Fibroblast of skin of right biceps (primary cell): ENCODE measurements at regions not wholly inside any gene's neighbourhood (a gene's known extent, or its start where the extent isn't known, plus 50 kb on each side); places are given as distances from the start of the nearest gene placed in this dataset.
A peak's percentile ranks its signal among the peaks of the same experiment; 100 is the strongest.
"Not testable (repeated sequence)": the region's sequence is repeated elsewhere in the genome, so short reads cannot be mapped to it uniquely, and the experiment has no call there.

Experiments
- DNase-seq: peaks from one replicate; pipeline ENCODE4 v3.0.0-alpha.2; 2013

DNA sequence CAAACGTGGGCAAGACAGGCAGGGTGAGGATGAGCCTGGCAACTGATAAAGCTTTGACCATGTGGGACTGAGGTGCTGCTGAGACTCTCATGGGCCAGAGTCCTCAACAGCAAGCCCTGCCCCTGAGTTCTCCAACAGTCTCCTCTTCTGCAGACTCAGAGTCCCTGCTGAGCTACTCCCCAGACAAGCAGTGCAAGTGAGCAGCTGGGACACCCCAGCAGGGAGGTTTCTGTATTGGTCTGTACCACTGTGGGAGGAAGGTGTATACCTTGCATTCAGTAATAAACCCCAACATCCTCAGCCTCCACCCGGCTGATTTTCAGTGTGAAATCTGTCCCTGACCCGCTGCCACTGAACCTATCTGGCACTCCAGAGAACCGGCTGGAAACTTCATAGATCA lies 542.5 kb downstream of the RPIA start:
- not testable (repeated sequence) for DNase-seq

DNA sequence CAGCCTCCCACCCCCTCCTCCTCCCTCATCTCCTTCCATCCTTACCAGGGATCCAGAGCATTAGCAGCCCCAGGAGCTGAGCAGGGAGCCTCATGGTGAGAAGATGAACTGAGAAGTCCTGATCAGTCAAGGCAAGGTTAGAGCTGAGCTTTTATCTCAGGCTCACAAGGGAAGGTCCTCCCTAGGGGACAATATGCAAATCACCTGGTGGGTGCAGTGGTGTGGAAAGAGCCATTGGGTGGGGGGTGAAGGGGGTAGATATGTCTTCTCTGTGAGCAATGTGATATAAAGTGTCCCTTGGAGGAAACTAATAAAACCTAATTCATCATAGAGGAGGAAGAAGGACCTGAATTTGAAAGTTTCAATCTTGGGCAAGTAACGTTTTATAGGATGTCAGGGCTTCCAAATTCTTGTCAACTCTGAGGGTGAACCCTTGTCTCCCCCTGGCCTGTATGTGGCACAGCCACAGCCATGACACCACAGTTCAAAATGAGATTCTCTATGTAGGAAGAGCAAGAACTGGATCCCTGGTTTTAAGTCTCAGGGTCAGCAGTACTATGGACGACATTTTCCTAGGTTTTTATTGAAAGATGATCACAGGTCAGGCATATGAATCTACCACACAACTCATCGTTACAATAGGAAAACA lies 543.5 kb downstream of the RPIA start:
- DNase-seq, result not testable (repeated sequence)

DNA sequence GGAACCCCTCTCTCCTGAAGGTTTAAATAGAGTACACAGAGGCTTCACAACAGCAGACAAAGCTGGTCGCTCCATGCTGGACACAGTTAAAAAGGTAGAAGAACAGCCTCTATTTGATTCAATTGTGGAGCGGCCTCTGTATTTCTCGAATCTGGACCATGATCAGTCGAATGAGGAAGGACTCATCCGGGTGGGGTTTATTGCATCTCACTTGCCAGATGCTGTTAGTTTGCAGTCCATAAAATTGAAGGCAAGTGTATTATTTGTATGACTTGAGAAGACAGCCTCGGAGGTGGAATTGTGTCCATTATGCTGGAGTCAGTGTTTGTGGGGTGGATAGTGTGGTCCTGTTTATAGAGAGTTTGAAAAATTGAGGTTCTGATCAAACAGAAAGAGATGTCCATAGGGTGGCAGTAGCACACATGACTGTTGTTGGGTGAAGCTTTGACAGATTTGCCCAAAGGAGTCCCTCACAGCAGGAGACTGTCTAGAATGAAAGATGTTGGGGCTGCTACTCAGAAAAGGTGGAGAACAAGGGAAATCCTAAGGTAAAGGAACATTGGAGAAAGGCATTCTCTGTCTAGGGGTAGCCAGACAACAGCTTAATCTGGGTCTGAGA lies 545.5 kb downstream of the RPIA start:
- DNase-seq, result not testable (repeated sequence)

DNA sequence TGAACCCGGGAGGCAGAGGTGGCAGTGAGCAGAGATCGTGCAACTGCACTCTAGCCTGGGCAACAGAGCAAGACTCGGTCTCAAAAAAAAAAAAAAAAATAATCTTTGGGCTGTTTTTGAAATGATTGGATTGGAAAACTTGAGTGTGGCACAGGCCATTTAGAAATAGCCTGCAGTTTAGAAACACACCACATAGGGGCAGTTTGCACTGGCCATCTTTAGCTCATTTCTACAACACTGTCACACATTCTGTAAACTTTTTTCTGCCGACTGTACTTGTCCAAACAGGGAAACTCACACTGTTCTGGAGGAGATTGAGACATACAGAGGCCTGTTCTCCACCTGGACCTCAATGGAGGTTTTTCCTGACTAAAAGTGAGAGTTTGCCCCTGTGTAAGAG lies 546.3 kb downstream of the RPIA start:
- DNase-seq, result not testable (repeated sequence)

DNA sequence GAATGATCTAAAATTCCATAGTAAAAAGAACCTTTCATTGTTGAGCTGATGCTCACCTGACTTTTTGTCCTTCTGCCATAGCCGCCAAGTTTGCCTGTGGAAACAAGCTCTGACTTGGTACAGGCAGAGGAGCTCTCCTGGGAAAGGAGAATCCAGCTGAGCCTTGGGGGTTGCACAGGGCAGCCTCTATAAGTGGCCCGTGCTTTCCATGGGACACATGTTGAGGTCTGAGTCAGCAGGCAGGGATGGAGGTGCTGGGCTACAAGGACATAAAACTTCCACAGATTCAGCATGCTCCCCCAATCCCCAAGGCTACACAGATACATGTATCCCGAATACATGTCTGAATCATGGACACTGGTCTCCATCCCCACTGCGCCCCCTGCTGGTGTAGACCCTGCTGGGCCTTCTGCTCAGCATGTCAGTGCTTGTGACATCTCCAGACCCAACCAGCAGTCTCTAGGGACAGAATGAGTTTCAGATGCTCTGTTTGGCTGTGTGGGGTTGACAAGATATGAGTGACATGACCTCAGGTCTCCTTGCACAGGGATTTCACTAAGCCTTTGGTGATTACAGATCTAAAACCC lies 551.7 kb downstream of the RPIA start:
- not testable (repeated sequence) for DNase-seq

DNA sequence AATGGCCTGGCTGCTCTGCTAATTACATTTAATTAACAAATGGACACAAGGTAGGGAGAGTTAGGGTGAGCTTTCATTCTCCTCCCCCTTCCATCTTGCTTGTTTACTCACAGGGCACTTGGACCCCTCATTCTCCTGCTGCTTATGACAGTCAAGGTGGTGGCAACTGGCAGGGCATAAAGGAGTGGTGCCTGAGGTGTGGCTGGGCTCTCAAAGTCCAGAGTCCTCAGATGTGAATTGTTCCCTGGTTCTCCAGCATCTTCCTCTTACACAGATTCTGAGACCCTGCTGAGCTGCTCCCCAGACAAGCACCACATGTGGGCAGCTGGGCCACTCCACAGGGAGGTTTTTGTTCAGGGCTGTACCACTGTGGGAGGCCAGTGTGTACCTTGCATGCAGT lies 552.9 kb downstream of the RPIA start:
- not testable (repeated sequence) for DNase-seq

DNA sequence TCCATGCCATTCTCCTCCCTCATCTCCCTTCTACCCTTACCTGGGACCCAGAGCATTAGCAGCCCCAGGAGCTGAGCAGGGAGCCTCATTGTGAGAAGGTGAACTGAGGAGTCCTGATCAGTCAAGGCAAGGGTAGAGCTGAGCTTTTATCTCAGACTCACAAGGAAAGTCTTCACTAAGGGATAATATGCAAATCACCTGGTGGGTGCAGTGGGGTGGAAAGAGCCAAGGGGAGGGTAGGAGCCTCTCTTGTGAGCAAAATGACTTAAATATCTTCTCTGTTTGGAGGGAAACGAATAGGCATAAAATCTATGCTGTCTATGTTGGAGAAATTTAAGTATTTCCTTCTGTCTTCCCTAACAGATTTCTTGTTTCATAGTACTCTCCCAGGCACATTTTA lies 554.0 kb downstream of the RPIA start:
- DNase-seq, result not testable (repeated sequence)

DNA sequence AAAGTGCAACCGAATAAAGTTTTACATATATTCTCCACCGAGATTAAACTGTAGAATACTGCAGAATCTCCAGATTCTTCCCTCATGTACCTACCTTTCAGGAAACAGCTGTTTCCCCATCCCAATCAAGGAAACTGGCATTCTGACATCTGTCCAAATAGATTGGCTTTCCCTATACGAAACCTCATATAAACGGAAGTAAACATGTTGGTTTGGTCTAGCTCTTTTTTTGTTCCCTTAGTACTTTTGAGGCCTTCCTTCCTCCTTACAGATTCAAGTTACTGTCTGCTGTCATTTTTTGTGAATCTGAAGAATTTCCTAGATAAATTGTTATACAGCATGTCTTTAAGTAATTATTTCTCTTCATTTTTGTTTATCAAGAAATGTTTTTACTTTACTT lies 554.6 kb downstream of the RPIA start:
- not testable (repeated sequence) for DNase-seq

DNA sequence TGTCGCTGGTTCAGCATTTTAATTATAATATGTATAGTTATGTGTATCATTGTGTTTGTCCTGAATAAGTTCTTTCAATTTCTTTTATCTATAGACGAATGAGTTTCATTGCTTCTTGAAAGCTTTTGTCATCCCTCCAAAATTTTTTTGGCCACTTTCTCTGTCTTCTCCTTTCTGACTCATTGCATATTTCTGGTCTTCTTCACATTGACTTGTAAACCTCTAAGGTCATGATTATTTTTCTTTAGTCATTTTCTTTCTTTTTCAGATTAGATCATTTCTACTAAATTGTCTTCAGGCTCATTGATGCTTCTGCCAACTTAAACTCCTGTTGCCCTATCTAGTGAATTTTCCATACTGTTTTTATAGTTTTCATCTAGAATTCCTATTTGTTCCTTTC lies 555.1 kb downstream of the RPIA start:
- DNase-seq, result peak; percentile 65

DNA sequence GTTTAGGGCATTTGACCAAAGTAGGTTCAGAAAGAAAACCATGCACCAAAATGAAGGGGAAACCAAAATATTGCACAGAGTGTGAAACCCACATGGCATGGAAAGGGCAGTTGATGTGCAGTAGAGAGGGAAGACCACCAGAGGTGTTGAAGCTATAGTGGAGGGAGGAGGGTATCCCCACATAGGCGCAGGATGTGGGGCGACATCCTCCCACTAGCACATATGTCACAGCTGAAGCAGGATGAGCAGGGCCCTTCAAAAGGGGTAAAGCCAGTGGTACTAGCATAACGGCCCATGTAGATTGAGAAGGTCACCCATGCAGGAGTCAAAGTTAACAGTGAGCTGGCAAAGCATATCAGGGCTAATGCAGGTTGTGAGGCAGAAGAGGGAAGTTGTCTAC lies 563.5 kb downstream of the RPIA start:
- DNase-seq, result not testable (repeated sequence)

DNA sequence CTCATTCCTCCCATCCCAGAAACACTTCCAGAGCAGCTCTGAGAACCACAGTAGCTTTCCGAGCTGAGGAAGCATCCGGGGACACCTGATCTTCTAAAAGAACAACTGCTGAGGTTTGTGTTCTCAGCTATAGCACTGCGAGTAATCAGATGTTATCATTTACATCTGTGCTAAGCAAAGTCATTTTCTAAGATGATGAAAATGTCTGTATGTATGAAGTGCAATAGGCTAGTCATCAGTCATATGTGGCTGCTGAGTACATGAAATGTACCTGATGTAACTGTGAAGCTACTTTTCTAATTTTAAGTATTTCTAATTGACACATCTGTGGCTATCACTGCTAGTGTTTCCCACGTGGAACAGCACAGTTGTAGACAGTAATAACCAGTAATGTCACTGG lies 582.0 kb downstream of the RPIA start:
- not testable (repeated sequence) for DNase-seq

DNA sequence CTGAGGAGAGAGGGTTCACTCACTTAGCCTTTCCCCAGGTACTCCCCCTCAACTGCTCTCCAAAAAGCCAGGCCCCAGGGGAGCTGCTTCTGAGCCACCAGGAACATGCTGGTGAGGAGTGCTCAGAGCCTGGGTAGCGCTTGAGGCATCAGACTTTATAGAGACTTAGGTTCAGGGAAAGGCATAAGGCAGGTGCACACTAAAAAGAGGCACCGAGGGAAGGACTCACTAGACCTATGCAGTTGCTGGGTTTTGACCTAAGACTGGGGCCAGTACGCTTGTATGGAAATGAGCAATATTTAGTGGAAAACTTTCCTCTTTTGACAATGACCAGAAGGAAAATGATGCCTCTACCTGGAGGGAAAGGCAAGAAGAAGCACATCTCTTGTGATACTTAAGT lies 589.1 kb downstream of the RPIA start:
- not testable (repeated sequence) for DNase-seq

DNA sequence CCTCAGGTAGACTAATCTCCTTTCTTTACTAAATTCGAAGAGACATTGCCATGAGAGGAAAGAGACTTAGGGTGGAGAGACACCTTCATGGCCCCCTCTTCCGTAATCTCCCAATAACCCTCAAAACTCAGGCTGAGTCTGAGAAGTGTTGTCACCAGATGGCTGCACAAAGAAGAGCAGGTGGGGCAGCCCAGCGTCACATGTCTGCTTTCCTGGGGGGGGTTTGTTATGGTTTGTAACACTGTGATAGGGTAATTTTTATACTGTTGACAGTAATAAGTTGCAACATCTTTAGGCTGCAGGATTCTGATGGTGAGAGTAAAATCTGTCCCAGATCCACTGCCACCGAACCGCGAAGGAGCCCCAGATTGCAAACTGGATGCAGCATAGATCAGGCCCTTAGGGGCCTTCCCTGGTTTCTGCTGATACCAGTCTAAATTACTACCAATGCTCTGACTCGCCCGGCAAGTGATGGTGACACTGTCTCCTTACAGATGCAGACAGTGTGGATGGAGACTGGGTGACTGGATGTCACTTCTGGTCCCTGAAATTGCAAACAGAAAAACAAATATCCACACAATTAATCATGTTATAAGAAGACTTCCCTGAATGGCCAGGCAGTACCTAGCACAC lies 595.1 kb downstream of the RPIA start:
- DNase-seq, result not testable (repeated sequence)

DNA sequence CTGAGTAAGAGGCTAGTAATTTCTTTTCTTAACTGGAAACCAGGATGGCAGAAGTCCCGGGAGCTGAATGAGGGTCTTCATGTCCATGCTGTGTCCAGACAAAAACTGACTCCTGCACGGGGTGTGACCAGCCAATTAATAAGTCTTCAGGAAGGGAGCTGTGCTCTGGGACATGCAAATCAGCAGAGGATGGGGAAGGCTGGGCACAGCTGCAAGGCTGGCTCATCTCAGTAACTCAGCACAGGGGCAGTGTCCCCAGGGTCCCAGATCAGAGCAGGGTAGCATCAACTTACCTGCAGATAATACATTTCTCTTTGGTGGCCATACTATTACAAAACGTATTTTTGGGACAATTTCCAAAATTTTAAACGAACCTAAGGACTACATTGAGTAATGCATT lies 595.6 kb downstream of the RPIA start:
- DNase-seq, result not testable (repeated sequence)

DNA sequence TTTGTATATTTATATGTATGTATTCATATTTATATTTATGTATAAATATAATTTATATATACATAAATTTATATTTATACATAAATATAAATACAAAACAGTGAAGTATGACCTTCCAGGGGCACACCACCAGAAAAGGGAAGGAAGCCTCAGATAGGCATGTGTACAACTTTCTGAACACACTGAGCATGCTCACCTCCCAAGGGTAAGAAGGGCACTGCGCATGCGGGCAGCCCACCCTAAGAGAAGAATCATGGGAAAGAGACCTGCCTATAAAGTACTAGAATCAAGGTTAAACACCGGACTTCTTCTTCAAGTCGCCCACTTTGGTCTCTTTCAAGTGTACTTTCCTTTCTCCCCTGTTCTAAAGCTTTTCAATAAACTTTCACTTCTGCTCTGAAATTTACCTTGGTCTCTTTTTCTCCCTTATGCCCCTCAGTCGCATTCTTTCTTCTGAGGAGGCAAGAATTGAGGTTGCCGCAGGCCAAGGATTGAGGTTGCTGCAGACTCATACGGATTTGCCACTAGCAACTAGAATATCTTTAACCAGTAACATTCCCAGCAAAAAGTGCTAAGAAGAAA lies 600.3 kb downstream of the RPIA start:
- DNase-seq, result not testable (repeated sequence)

DNA sequence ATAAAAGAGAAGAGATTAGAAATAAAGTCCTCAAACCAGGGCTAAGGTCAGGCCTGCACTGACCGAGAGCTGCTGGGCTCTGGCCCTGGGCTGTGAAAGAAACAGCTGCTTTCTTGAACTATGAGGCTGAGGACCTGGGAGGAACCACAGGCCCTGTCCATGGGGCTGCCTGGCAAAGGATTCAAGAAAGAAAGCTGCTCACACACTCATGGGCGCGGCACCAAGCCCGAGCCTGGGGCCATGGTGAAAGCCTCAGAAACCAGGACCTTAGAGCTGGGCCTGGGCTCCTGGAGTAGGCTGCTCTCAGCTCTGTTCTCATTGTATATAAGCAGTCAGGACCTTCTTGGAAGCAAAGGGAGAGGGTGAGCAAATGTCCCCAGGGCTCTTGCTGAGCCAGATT lies 601.9 kb downstream of the RPIA start:
- not testable (repeated sequence) for DNase-seq

DNA sequence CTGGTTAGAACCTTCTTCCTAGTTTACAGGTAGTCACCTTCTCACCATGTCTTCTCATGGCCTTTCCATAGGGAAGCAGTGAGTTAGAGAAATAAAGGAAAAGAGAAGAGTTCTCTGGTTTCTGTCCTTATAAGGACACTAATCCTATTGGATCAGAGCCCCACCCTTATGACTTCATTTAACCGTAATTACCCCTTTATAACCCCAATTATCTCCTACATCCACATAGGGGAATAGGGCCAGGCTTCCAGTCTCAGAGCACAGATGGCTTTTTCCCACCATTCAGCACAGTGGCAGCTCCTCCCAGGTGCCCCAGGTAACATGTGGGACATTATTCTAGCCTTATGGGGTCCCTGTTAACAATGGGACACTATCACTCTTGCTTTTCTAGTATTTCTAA lies 602.9 kb downstream of the RPIA start:
- not testable (repeated sequence) for DNase-seq

DNA sequence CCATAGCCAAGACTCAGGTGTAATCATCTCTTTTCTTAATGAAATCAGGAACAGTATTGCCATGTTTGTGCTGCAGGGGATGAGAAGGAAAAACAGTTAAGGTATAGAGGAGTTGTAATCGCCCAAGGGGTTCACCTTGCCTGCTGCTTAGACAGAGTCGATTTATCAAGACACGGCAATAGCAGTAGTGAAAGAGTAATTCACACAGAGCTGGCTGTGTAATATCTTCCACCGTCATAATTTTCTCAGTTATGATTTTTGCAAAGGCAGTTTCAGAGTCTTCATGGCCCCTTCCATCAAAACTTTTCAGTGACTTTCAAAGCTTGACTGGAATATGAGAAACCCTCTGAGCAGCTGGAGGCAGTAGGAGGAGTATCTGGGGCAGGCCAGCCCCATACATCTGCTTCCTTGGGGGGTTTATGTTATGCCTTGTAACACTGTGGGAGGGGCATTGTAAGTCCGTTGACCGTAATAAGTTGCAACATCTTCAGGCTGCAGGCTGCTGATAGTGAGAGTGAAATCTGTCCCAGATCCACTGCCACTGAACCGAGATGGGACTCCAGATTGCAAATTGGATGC lies 605.4 kb downstream of the RPIA start:
- not testable (repeated sequence) for DNase-seq

DNA sequence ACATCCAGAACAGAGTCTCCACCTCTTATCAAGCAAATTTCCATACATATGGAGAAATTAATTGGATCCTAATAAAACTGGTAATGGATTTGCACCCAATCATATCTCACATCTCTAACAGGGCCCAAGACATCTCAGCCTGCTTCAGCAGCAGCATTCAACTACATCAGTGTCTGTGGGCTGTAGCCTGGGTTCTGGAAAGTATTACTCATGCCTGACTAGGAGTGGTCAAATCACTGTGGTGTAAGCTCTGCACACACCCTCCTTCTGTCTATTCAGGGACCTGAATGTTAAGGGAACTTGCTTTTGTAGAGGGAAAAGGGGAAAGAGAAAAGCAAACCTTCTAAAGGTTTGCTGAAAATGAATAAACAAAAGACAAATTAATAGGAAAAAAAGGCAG lies 607.7 kb downstream of the RPIA start:
- not testable (repeated sequence) for DNase-seq

DNA sequence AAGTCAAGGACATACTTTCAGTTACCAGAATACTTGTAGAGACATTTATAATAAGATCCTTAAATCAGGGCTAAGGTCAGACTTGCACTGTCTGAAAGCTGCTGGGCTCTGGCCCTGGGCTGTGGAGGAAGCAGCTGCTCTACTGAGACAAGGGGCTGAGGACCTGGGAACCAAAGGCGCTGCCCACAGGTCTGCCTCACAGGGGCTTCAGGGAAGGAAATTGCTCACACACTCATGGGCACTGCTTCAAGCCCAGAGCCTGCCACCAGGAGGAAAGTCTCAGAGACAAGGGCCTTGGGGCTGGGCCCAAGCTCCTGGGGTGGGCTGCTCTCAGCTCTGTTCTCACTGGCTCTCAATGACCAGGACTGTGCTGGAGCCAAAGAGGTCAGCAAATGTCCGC lies 614.1 kb downstream of the RPIA start:
- not testable (repeated sequence) for DNase-seq

DNA sequence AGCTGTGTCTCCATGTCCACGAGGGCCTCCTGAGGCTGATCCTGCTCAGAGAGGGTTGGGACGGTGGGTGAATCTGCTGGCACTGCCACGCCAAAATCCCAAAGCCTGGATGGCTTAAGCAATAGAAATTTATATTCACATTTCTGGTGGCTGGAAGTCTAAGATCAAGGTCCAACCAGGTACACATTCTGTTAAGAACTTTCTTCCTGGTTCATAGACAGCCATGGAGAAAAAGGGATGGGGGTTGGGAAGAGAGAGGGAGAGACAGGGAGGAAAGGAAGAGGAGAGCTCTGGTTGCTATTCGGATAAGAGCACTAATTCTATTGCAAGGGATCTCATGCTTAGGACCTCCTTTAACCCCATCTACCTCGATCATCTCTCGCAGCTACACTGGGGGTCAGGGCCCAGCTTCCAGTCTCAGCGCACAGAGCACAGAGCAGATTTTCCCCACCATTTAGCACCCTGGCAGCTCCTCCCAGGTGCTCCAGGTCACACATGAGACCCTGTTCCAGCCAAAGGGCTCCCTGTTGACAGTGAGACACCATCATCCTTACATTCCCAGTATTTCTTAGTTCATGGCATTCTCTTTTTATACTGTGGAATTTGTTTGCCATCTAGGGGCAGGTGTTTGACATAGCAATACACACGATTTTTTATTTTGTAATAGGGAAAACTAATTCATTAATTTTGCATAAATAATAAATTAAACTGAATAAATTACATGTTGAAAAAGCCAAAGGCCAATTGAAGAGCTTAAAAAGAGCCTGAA lies 615.6 kb downstream of the RPIA start:
- not testable (repeated sequence) for DNase-seq

DNA sequence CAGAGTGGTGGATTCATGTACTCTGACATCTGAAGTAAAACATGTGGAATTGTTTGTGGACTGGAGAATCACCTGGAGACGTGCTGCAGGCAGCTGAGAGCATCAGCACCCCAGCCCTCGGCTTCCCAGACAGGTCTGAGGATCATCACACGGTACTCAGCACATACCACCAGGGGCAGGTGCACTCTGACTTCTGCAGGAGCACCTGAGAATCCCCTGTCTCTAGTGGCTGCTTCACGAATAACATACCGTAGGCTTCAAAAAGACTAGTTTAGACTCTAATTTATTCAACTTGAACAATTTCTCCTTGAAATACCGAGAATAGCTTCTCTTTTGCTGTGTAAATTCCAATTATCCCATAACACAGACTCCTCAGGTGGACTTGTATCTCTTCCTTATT lies 627.5 kb downstream of the RPIA start:
- not testable (repeated sequence) for DNase-seq
